Activated CD8-positive, alpha-beta T cell treated with anti-CD3 and anti-CD28 coated beads, Interleukin-2, amount 10 ng/mL, durations not matched to agents 7 days and 5 days (primary cell): ENCODE measurements at regions not wholly inside any gene's neighbourhood (a gene's known extent, or its start where the extent isn't known, plus 50 kb on each side); places are given as distances from the start of the nearest gene placed in this dataset.

Source experiments
- ATAC-seq: fragments of 150-1000 bp; cut with Tn5 transposase; one replicate; pipeline ENCODE4 v1.10.0; 2021; ENCODE audit warnings: moderate library complexity
- CTCF ChIA-PET: fragments of 350-600 bp; sonication (Branson Sonifier 250); formaldehyde crosslinking; loops from one replicate; lab custom pipeline; 2021; ENCODE audit warnings: antibody characterized with exemption; lab: Charles Lee
- POLR2A ChIA-PET: fragments of 350-600 bp; sonication (Branson Sonifier 250); formaldehyde crosslinking; loops from one replicate; lab custom pipeline; 2021; ENCODE audit warnings: antibody characterized with exemption; lab: Charles Lee
- DNase-seq: peaks from one replicate; pipeline ENCODE4 v3.0.0-alpha.2; 2020
- H3K27ac Mint-ChIP-seq: one replicate; pipeline ENCODE4 v1.8.0; 2021; ENCODE audit warnings: mild to moderate bottlenecking, mixed read lengths
- H3K27me3 Mint-ChIP-seq: one replicate; pipeline ENCODE4 v1.8.0; 2021; ENCODE audit warnings: low read depth, mixed read lengths
- H3K36me3 Mint-ChIP-seq: one replicate; pipeline ENCODE4 v1.8.0; 2021; ENCODE audit warnings: low read depth, mixed read lengths
- H3K4me1 Mint-ChIP-seq: one replicate; pipeline ENCODE4 v1.8.0; 2021; ENCODE audit warnings: low read depth, mixed read lengths
- H3K4me3 Mint-ChIP-seq: one replicate; pipeline ENCODE4 v1.8.0; 2021; ENCODE audit warnings: mild to moderate bottlenecking, mixed read lengths
- H3K9me3 Mint-ChIP-seq: one replicate; pipeline ENCODE4 v1.8.0; 2022; ENCODE audit warnings: mixed read lengths; ENCODE audit not compliant: insufficient read depth

GRCh38 chr12:62133440-62133839, 126.8 kb upstream of the USP15 start:
- no peaks in the 10 kb centered on the region for H3K9me3 Mint-ChIP-seq
- DNase-seq (no peak), ATAC-seq (no peak)
- POLR2A ChIA-PET: no interaction called here
- H3K4me1 Mint-ChIP-seq: no peaks in the 10 kb centered on the region
- CTCF ChIA-PET: interaction anchor here (0.7 kb wide), 1 partner anchor 62 kb away, joined by 3 read pairs; no protein-coding TSS in a partner anchor
- H3K27me3 Mint-ChIP-seq: peaks cover 11% of the 10 kb centered on the region
- no peaks in the 10 kb centered on the region for H3K36me3 Mint-ChIP-seq
- H3K4me3 Mint-ChIP-seq: no peak overlapping the region
- no peak overlapping the region for H3K27ac Mint-ChIP-seq

- no peaks in the 10 kb centered on the region for H3K9me3 Mint-ChIP-seq
- DNase-seq: no peak
- no peak for ATAC-seq
- peaks cover 9% of the 10 kb centered on the region for H3K27me3 Mint-ChIP-seq
- H3K4me1 Mint-ChIP-seq: no peaks in the 10 kb centered on the region
- H3K27ac Mint-ChIP-seq: no peak overlapping the region
- H3K4me3 Mint-ChIP-seq: no peak overlapping the region
- ChIA-PET POLR2A (no interaction called here), CTCF (no interaction called here)
- no peaks in the 10 kb centered on the region for H3K36me3 Mint-ChIP-seq
Observed at GRCh38 chr12:62135553-62136200, 124.5 kb upstream of the USP15 start.

GRCh38 chr12:62136496-62136895, 123.7 kb upstream of the USP15 start:
- no peaks in the 10 kb centered on the region for H3K9me3 Mint-ChIP-seq
- DNase-seq (no peak), ATAC-seq (no peak)
- no peak overlapping the region for H3K4me3 Mint-ChIP-seq
- no peak overlapping the region for H3K27ac Mint-ChIP-seq
- CTCF ChIA-PET: interaction anchor here (1.5 kb wide), 1 partner anchor 13 kb away, joined by 4 read pairs; no protein-coding TSS in a partner anchor
- peaks cover 9% of the 10 kb centered on the region for H3K27me3 Mint-ChIP-seq
- H3K36me3 Mint-ChIP-seq: no peaks in the 10 kb centered on the region
- H3K4me1 Mint-ChIP-seq: no peaks in the 10 kb centered on the region
- POLR2A ChIA-PET: no interaction called here

DNA sequence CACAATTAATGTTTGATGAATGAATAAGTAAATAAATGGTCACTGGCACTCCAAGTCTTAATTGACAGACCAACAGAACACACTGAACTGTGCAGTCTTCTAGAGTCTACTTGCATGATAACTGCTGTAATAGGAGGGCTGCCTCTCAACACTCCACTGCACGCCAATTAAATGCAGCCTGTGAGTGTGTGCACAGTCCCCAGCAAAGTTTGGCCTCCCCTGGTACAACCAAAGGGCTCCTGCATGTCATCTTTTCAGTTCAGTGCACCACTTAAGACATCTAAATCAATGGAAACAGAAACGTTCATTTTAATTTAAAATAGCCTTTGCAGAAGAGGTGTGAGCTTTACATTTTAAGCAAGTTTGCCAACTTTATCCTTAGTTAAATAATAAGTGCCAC, 121.7 kb upstream of the USP15 start:
- Mint-ChIP-seq H3K36me3 (no peaks in the 10 kb centered on the region), H3K4me3 (no peak overlapping the region), H3K27ac (no peak overlapping the region), H3K9me3 (no peaks in the 10 kb centered on the region), H3K4me1 (no peaks in the 10 kb centered on the region), H3K27me3 (peaks cover 7% of the 10 kb centered on the region)
- DNase-seq (no peak), ATAC-seq (no peak)
- ChIA-PET CTCF (no interaction called here), POLR2A (no interaction called here)

GRCh38 chr12:62146318-62146717, 113.9 kb upstream of the USP15 start:
- CTCF ChIA-PET: interaction anchor here (0.6 kb wide), 1 partner anchor 12 kb away, joined by 4 read pairs; no protein-coding TSS in a partner anchor

GRCh38 chr12:62158013-62158412, 102.2 kb upstream of the USP15 start:
- Mint-ChIP-seq H3K27me3 (no peaks in the 10 kb centered on the region), H3K4me3 (no peak overlapping the region), H3K9me3 (no peaks in the 10 kb centered on the region), H3K27ac (no peak overlapping the region), H3K36me3 (no peaks in the 10 kb centered on the region), H3K4me1 (peaks cover 9% of the 10 kb centered on the region)
- no peak for DNase-seq
- ChIA-PET POLR2A (no interaction called here), CTCF (interaction anchor here (0.6 to 1.7 kb wide), 3 partner anchors 12 to 35 kb away, joined by 3 to 4 read pairs (median 4); no protein-coding TSS in a partner anchor)
- no peak for ATAC-seq

More at GRCh38 chr12:62146318-62146717, 113.9 kb upstream of the USP15 start:
- ATAC-seq (no peak), DNase-seq (no peak)
- no peaks in the 10 kb centered on the region for H3K4me1 Mint-ChIP-seq
- H3K4me3 Mint-ChIP-seq: no peak overlapping the region
- no peaks in the 10 kb centered on the region for H3K27me3 Mint-ChIP-seq
- POLR2A ChIA-PET: no interaction called here
- H3K27ac Mint-ChIP-seq: no peak overlapping the region
- H3K36me3 Mint-ChIP-seq: no peaks in the 10 kb centered on the region
- H3K9me3 Mint-ChIP-seq: no peaks in the 10 kb centered on the region

GRCh38 chr12:62158461-62159360, 101.5 kb upstream of the USP15 start:
- ChIA-PET CTCF (interaction anchor here (0.6 to 1.7 kb wide), 3 partner anchors 12 to 36 kb away, joined by 3 to 4 read pairs (median 4); no protein-coding TSS in a partner anchor), POLR2A (no interaction called here)
- H3K4me1 Mint-ChIP-seq: peaks cover 9% of the 10 kb centered on the region
- H3K36me3 Mint-ChIP-seq: no peaks in the 10 kb centered on the region
- no peak for DNase-seq
- peak overlapping the region; percentile 18 for H3K27ac Mint-ChIP-seq
- no peak overlapping the region for H3K4me3 Mint-ChIP-seq
- ATAC-seq: peak; percentile 51
- H3K27me3 Mint-ChIP-seq: no peaks in the 10 kb centered on the region
- H3K9me3 Mint-ChIP-seq: no peaks in the 10 kb centered on the region

GRCh38 chr12:62162214-62162613, 98.0 kb upstream of the USP15 start:
- Mint-ChIP-seq H3K9me3 (no peaks in the 10 kb centered on the region), H3K4me1 (peaks cover 9% of the 10 kb centered on the region), H3K27ac (no peak overlapping the region), H3K4me3 (no peak overlapping the region), H3K36me3 (no peaks in the 10 kb centered on the region), H3K27me3 (no peaks in the 10 kb centered on the region)
- ATAC-seq (no peak), DNase-seq (no peak)
- POLR2A ChIA-PET: no interaction called here
- CTCF ChIA-PET: no interaction called here

GRCh38 chr12:62163368-62163767, 96.8 kb upstream of the USP15 start:
- Mint-ChIP-seq H3K27me3 (no peaks in the 10 kb centered on the region), H3K27ac (no peak overlapping the region), H3K4me3 (no peak overlapping the region), H3K4me1 (peaks cover 8% of the 10 kb centered on the region), H3K9me3 (no peaks in the 10 kb centered on the region), H3K36me3 (no peaks in the 10 kb centered on the region)
- CTCF ChIA-PET: no interaction called here
- POLR2A ChIA-PET: no interaction called here
- DNase-seq: no peak
- no peak for ATAC-seq

- H3K36me3 Mint-ChIP-seq: no peaks in the 10 kb centered on the region
- CTCF ChIA-PET: no interaction called here
- H3K27me3 Mint-ChIP-seq: no peaks in the 10 kb centered on the region
- POLR2A ChIA-PET: no interaction called here
- no peak overlapping the region for H3K27ac Mint-ChIP-seq
- H3K4me1 Mint-ChIP-seq: peaks cover 2% of the 10 kb centered on the region
- DNase-seq: no peak
- H3K4me3 Mint-ChIP-seq: no peak overlapping the region
- H3K9me3 Mint-ChIP-seq: no peaks in the 10 kb centered on the region
- no peak for ATAC-seq
Observed at GRCh38 chr12:62164036-62164435, 96.2 kb upstream of the USP15 start.

DNA sequence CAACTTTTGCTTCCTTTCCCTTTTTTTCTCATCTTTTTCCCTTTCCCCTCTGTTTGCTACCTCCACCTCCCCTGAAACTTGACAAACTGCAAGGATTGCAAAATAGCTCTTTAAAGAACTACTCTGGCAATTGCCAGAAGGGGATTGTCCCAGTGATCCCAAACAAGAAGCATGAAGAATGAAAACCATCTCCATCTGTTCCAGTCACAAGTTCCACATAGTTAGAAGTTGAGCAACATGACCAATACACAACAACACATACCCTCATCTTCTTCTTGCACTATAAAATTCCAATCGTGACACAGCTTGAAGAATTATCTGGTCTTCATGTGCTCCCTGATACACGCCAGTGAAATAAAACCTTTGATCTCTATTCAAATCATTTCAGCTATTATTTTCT, 93.7 kb upstream of the USP15 start:
- POLR2A ChIA-PET: no interaction called here
- Mint-ChIP-seq H3K27me3 (no peaks in the 10 kb centered on the region), H3K4me1 (no peaks in the 10 kb centered on the region), H3K27ac (no peak overlapping the region), H3K4me3 (no peak overlapping the region), H3K9me3 (no peaks in the 10 kb centered on the region), H3K36me3 (no peaks in the 10 kb centered on the region)
- ATAC-seq: no peak
- CTCF ChIA-PET: interaction anchor here (2.0 kb wide), 1 partner anchor 27 kb away, joined by 8 read pairs; a partner anchor contains a TSS
- DNase-seq: no peak

- DNase-seq (no peak), ATAC-seq (no peak)
- POLR2A ChIA-PET: no interaction called here
- CTCF ChIA-PET: no interaction called here
- Mint-ChIP-seq H3K27ac (no peak overlapping the region), H3K4me1 (no peaks in the 10 kb centered on the region), H3K36me3 (no peaks in the 10 kb centered on the region), H3K4me3 (no peak overlapping the region), H3K27me3 (no peaks in the 10 kb centered on the region), H3K9me3 (no peaks in the 10 kb centered on the region)
Observed at GRCh38 chr12:62168411-62168810, 91.8 kb upstream of the USP15 start.
